ENCODE measurements at regions not wholly inside any gene's neighbourhood (a gene's known extent, or its start where the extent isn't known, plus 50 kb on each side); places are given as distances from the start of the nearest gene placed in this dataset.

DNA sequence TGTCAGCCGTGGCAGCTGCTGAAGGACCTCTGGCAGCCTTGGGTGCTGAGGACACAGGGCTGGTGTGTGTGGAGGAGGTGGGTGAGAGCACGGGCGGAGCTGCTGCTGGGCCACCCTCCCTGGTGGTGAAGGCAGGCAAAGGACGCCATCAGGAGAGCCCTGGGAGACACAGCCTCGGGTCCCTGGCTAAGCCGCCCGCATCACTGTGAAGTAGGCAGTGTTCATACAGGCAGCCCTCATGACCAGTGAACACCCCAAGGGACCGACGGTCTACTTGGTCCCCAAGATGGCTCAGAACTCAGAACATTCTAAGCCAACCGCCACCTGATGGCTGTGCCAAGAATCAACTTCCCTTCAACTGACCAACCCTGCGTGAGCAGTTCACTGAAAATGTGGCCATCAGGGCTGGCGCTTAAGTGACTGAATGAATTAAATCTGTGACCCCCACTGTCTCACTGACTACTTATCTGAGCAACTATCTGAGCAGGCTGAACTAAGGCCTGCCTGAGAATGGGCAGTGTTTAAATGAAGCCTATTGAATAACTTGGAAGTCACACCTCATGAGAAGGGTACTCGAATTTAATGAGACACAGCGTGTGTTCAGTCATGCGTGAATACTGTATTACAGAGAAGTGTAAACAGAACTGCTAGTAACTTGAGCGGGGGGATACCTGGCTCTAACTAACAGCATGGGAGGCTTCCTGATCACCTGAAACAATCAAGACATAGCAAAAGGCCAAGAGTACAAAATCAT, 54.7 kb upstream of the SIMC1 start:
- TF ChIP-seq, protein P1, sequence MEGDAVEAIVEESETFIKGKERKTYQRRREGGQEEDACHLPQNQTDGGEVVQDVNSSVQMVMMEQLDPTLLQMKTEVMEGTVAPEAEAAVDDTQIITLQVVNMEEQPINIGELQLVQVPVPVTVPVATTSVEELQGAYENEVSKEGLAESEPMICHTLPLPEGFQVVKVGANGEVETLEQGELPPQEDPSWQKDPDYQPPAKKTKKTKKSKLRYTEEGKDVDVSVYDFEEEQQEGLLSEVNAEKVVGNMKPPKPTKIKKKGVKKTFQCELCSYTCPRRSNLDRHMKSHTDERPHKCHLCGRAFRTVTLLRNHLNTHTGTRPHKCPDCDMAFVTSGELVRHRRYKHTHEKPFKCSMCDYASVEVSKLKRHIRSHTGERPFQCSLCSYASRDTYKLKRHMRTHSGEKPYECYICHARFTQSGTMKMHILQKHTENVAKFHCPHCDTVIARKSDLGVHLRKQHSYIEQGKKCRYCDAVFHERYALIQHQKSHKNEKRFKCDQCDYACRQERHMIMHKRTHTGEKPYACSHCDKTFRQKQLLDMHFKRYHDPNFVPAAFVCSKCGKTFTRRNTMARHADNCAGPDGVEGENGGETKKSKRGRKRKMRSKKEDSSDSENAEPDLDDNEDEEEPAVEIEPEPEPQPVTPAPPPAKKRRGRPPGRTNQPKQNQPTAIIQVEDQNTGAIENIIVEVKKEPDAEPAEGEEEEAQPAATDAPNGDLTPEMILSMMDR (IDR thresholded peaks at IDR 0.05; ENCODE audit: insufficient read depth, low read length), result no peak
- no peak for TF ChIP-seq GABPA (IDR thresholded peaks at IDR 0.05; ENCODE audit: low read depth)
